Muscle of arm (tissue), 1 donor: ENCODE measurements at regions not wholly inside any gene's neighbourhood (a gene's known extent, or its start where the extent isn't known, plus 50 kb on each side); places are given as distances from the start of the nearest gene placed in this dataset.

Experiments
- DNase-seq: peaks from one replicate; pipeline ENCODE4 v3.0.0-alpha.2; 2013

GRCh38 chr9:118510711-118511110 is 806.5 kb downstream of the TLR4 start:
- no peak for DNase-seq

- no peak for DNase-seq
These were observed 811.7 kb downstream of the TLR4 start for GRCh38 chr9:118515947-118516346.

- no peak for DNase-seq
These were observed 817.1 kb downstream of the TLR4 start for GRCh38 chr9:118521261-118521660.

GRCh38 chr9:118522093-118523028 is 818.2 kb downstream of the TLR4 start:
- DNase-seq: no peak

- no peak for DNase-seq
These were observed 823.1 kb downstream of the TLR4 start for GRCh38 chr9:118527261-118527660.

- no peak for DNase-seq
These were observed 825.0 kb downstream of the TLR4 start for GRCh38 chr9:118529210-118529609.

GRCh38 chr9:118529624-118530214 is 825.5 kb downstream of the TLR4 start:
- DNase-seq: no peak

GRCh38 chr9:118532592-118532991 is 828.4 kb downstream of the TLR4 start:
- no peak for DNase-seq

- DNase-seq: no peak
These were observed 828.9 kb downstream of the TLR4 start for GRCh38 chr9:118533101-118533500.

- no peak for DNase-seq
These were observed 829.6 kb downstream of the TLR4 start for GRCh38 chr9:118533850-118534249.

- no peak for DNase-seq
These were observed 832.0 kb downstream of the TLR4 start for GRCh38 chr9:118536153-118536552.

GRCh38 chr9:118538959-118539358 is 830.3 kb downstream of the BRINP1 start:
- no peak for DNase-seq

GRCh38 chr9:118553465-118553864 is 815.8 kb downstream of the BRINP1 start:
- DNase-seq: no peak

GRCh38 chr9:118554987-118555386 is 814.2 kb downstream of the BRINP1 start:
- DNase-seq: no peak

- no peak for DNase-seq
These were observed 811.2 kb downstream of the BRINP1 start for GRCh38 chr9:118558026-118558425.

GRCh38 chr9:118558891-118559290 is 810.3 kb downstream of the BRINP1 start:
- DNase-seq: no peak

- no peak for DNase-seq
These were observed 808.2 kb downstream of the BRINP1 start for GRCh38 chr9:118561051-118561450.

- DNase-seq: no peak
These were observed 805.6 kb downstream of the BRINP1 start for GRCh38 chr9:118563677-118564076.

GRCh38 chr9:118567861-118568260 is 801.4 kb downstream of the BRINP1 start:
- DNase-seq: no peak

- DNase-seq: no peak
These were observed 800.5 kb downstream of the BRINP1 start for GRCh38 chr9:118568704-118569103.

- no peak for DNase-seq
These were observed 800.1 kb downstream of the BRINP1 start for GRCh38 chr9:118569148-118569547.

- no peak for DNase-seq
These were observed 799.2 kb downstream of the BRINP1 start for GRCh38 chr9:118570066-118570465.

GRCh38 chr9:118575341-118576070 is 793.7 kb downstream of the BRINP1 start:
- DNase-seq: no peak
